Spleen (tissue), 11 donors: ENCODE measurements at regions not wholly inside any gene's neighbourhood (a gene's known extent, or its start where the extent isn't known, plus 50 kb on each side); places are given as distances from the start of the nearest gene placed in this dataset.
"Not testable (repeated sequence)": the region's sequence is repeated elsewhere in the genome, so short reads cannot be mapped to it uniquely, and the experiment has no call there.

ENCODE experiments used
- DNase-seq: peaks from one replicate; pipeline ENCODE4 v3.0.0-alpha.2; 2020
- H3K27ac ChIP-seq, 8 donors: fragments of 200-600 bp; sonication (generic) in 7 of 8; 1 replicate in 4 of 8; 2 replicates in 4 of 8; pipeline versions ENCODE4 v1.5.0 to v1.8.0; 2016 to 2021; ENCODE audit warnings: inconsistent platforms in 4 of 8, mild to moderate bottlenecking in 4 of 8, moderate library complexity in 1 of 8
- H3K27me3 ChIP-seq, 7 donors: fragments of 200-600 bp; sonication (generic) in 6 of 7; replicated peaks in 1 of 7; 1 replicate in 4 of 7; 2 replicates in 3 of 7; pipeline versions ENCODE4 v1.5.0 to v1.8.0; 2016 to 2021; ENCODE audit warnings: inconsistent platforms in 3 of 7, mild to moderate bottlenecking in 1 of 7
- H3K36me3 ChIP-seq, 6 donors: fragments of 200-600 bp; sonication (generic) in 5 of 6; 1 replicate in 4 of 6; 2 replicates in 2 of 6; pipeline versions ENCODE4 v1.5.0 to v1.8.0; 2016 to 2021; ENCODE audit warnings: inconsistent platforms in 2 of 6
- H3K4me1 ChIP-seq, 6 donors: fragments of 200-600 bp; sonication (generic) in 5 of 6; 1 replicate in 3 of 6; 2 replicates in 3 of 6; pipeline versions ENCODE4 v1.5.0 to v1.8.0; 2016 to 2021; ENCODE audit warnings: inconsistent platforms in 3 of 6
- H3K4me3 ChIP-seq, 8 donors: fragments of 200-600 bp; sonication (generic) in 7 of 8; 1 replicate in 4 of 8; 2 replicates in 4 of 8; pipeline versions ENCODE4 v1.5.0 to v1.8.0; 2016 to 2021; ENCODE audit warnings: inconsistent platforms in 4 of 8, mild to moderate bottlenecking in 4 of 8, moderate library complexity in 2 of 8
- H3K9me3 ChIP-seq, 8 donors: fragments of 200-600 bp; sonication (generic) in 7 of 8; 1 replicate in 4 of 8; 2 replicates in 4 of 8; pipeline versions ENCODE4 v1.5.0 to v1.8.0; 2016 to 2021; ENCODE audit warnings: inconsistent platforms in 4 of 8
- POLR2A ChIP-seq, 3 donors: fragments of 450-650 bp; IDR thresholded peaks; one replicate each; pipeline ENCODE4 v1.5.1; 2017; ENCODE audit warnings: antibody characterized with exemption in 3 of 3, mild to moderate bottlenecking in 1 of 3
- POLR2AphosphoS5 ChIP-seq, 3 donors: sonication (generic); formaldehyde crosslinking; IDR thresholded peaks; one replicate each; pipeline ENCODE4 v1.5.1; 2017; ENCODE audit warnings: antibody characterized with exemption in 3 of 3
- WGBS, 5 donors: extraction: QIAGEN DNeasy Blood & Tissue Kit in 3 of 5; methylation state at CpG; one replicate each; pipeline versions ENCODE4 v1.1.5 to v1.1.7; 2013 to 2018; 5-methylcytosine and 5-hydroxymethylcytosine counted together
- intact Hi-C: fragments of 100-400 bp; cut with DNase I; formaldehyde crosslinking; loops from one replicate; pipeline ENCODE4 v1.15.0; 2023; ENCODE audit warnings: low total_unique reads
- TF ChIP-seq, protein P1 (sequence below), 11 experiments: fragments of 200-600 bp in 7 of 11; fragments of 450-650 bp in 4 of 11; sonication (generic) in 4 of 11; IDR thresholded peaks in 8 of 11; conservative IDR thresholded peaks in 3 of 11; 1 replicate in 7 of 11; 2 replicates in 4 of 11; pipeline versions ENCODE4 v1.4.0 to v1.8.0; 2016 to 2021; ENCODE audit warnings: antibody characterized with exemption in 11 of 11, inconsistent platforms in 4 of 11, mild to moderate bottlenecking in 1 of 11
- donor health status: healthy with polysubstance abuse.
- donor health status: DM: no; HTN: no; CAD: no; lungs with moderate emphysema.
- donor health status: DM: no; HTN: no; CAD: no.
- donor health status: Bipolar disorder and iron deficiency.
- donor health status: healthy.
- donor health status: DM: no; HTN: no; CAD: no.
- donor health status: DM: yes; HTN: yes; CAD: no.

DNA sequence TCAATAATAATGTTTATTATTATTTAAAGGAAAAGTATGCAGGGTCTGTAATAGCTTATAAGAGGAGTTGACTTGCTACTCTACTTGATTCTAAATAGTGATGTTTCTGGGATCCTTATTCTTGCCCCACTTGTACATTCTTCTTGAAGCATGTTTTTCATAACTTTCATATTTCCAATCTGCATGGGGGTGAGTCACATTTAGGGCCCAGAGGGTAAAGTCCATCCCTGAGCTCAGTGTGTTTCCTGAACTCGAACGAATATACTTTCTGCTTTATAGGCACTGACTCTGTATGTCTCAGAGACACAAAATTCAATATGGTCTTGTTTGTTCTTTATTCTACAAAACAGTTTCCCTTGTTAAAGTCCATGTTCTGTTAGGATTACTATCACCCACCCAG is 61.0 kb upstream of the SMIM30 start:
- Histone ChIP-seq H3K27ac (no peak overlapping the region), H3K9me3 (no peaks in the 10 kb centered on the region), H3K27me3 (no peaks in the 10 kb centered on the region), H3K36me3 (no peaks in the 10 kb centered on the region), H3K4me1 (no peaks in the 10 kb centered on the region), H3K4me3 (no peak overlapping the region)
- 84 to 94% (median 88%) methylated on average over 2 of the region's 2 CpGs for WGBS, 5 donors
- no peak for TF ChIP-seq POLR2AphosphoS5 (IDR thresholded peaks at IDR 0.05)
- TF ChIP-seq, protein P1, sequence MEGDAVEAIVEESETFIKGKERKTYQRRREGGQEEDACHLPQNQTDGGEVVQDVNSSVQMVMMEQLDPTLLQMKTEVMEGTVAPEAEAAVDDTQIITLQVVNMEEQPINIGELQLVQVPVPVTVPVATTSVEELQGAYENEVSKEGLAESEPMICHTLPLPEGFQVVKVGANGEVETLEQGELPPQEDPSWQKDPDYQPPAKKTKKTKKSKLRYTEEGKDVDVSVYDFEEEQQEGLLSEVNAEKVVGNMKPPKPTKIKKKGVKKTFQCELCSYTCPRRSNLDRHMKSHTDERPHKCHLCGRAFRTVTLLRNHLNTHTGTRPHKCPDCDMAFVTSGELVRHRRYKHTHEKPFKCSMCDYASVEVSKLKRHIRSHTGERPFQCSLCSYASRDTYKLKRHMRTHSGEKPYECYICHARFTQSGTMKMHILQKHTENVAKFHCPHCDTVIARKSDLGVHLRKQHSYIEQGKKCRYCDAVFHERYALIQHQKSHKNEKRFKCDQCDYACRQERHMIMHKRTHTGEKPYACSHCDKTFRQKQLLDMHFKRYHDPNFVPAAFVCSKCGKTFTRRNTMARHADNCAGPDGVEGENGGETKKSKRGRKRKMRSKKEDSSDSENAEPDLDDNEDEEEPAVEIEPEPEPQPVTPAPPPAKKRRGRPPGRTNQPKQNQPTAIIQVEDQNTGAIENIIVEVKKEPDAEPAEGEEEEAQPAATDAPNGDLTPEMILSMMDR (IDR thresholded peaks at IDR 0.05 in 8 of 11, conservative IDR thresholded peaks at IDR 0.05 in 3 of 11) = no peak
- TF ChIP-seq POLR2A (IDR thresholded peaks at IDR 0.05) = no peak
- intact Hi-C loops = no loop called here
- no peak for DNase-seq

DNA sequence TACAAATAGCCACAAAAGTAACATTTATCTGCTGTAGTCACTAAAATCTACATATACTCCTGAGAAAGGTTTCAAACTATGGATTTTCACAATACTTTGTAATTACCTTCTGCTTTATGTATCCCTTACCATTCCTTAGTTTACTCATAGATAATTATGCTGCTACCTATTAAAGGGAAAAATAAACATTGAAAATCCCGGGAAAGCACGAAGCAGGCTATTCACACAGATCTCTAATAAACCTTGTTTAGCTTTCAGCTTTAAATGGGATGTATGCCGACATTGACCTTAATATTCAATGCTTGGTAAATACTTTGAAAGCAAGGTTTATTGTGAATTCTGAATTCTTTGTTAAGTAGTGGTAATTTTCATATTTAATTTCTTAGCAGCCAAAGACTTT is 58.5 kb upstream of the SMIM30 start:
- 86 to 94% (median 91%) methylated on average over 3 of the region's 3 CpGs for WGBS, 5 donors

DNA sequence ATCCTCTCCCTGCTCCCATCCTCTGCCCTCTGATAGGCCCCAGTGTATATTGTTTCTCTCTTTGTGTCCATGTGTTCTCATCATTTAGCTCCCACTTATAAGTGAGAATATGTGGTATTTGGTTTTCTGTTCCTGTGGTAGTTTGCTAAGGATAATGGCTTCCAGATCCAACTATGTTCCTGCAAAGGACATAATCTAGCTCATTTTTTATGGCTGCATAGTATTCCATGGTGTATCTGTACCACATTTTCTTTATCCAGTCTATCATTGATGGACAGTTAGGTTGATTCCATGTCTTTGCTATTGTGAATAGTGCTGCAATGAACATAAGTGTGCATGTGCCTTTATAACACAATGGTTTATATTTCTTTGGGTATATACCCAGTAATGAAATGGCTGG is 57.8 kb upstream of the SMIM30 start:
- H3K4me3 ChIP-seq, H3K27me3 ChIP-seq, H3K9me3 ChIP-seq, DNase-seq, H3K4me1 ChIP-seq, intact Hi-C loops, H3K36me3 ChIP-seq, H3K27ac ChIP-seq: not testable (repeated sequence)

More for the DNA sequence above, 58.5 kb upstream of the SMIM30 start:
- H3K9me3 ChIP-seq = no peaks in the 10 kb centered on the region
- H3K36me3 ChIP-seq = no peaks in the 10 kb centered on the region
- no peaks in the 10 kb centered on the region for H3K4me1 ChIP-seq
- intact Hi-C loops = no loop called here
- TF ChIP-seq POLR2AphosphoS5 (IDR thresholded peaks at IDR 0.05) = no peak
- TF ChIP-seq POLR2A (IDR thresholded peaks at IDR 0.05) = no peak
- TF ChIP-seq, protein P1 (IDR thresholded peaks at IDR 0.05 in 8 of 11, conservative IDR thresholded peaks at IDR 0.05 in 3 of 11) = no peak
- DNase-seq = no peak
- no peaks in the 10 kb centered on the region for H3K27me3 ChIP-seq
- H3K27ac ChIP-seq = no peak overlapping the region
- no peak overlapping the region for H3K4me3 ChIP-seq

DNA sequence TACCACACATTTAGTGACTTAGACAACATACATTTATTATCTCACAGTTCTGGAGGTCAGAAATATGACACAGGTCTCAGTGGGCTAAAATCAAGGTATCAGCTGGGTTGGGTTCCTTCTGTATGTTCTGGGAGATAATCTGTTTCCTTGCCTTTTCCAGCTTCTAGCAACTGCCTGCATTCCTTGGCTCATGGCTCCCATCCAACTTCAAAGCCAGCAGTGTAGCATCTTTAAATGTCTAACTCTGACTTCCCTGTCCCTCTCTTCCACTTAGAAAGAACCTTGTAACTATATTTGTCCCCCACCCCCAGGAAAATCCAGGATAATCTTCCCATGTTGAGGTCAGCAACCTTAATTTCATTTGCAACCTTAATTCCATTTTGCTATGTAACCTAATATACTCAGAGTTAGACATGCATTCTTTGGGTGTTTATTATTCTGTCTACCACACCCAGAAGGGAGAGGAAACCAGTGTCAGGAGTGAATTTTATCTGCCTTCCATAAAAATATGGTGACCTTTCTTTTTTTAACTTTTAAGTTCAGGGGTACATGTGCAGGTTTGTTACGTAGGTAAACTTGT is 57.3 kb upstream of the SMIM30 start:
- no peak for DNase-seq
- Histone ChIP-seq H3K27me3 (no peaks in the 10 kb centered on the region), H3K9me3 (no peaks in the 10 kb centered on the region), H3K4me3 (no peak overlapping the region), H3K4me1 (no peaks in the 10 kb centered on the region), H3K36me3 (no peaks in the 10 kb centered on the region), H3K27ac (no peak overlapping the region)
- TF ChIP-seq, protein P1 (IDR thresholded peaks at IDR 0.05 in 8 of 11, conservative IDR thresholded peaks at IDR 0.05 in 3 of 11) = no peak
- TF ChIP-seq POLR2A (IDR thresholded peaks at IDR 0.05) = no peak
- 77 to 97% (median 81%) methylated on average over 1 of the region's 1 CpG for WGBS, 5 donors
- intact Hi-C loops = no loop called here

DNA sequence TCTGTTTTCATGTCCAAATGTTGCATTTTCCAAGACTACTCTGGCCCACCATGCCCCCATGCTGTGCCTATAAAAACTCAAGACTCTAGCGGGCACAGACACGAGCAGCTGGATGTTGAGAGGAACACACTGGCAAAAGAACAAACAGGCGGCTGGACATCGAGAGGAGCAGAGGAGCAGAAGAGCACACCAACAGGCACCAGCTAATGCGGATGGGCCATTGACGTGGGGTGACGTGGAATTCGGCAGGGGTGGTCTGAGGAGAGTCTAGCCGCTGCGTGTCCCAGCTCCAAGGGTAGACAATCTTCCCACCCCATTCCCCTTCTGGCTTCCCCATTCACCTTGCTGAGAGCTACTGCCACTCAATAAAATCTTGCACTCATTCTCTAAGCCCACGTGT is 54.4 kb upstream of the SMIM30 start:
- no peak for DNase-seq
- TF ChIP-seq POLR2A (IDR thresholded peaks at IDR 0.05) (no peak), POLR2AphosphoS5 (IDR thresholded peaks at IDR 0.05) (no peak)
- TF ChIP-seq, protein P1 (IDR thresholded peaks at IDR 0.05 in 8 of 11, conservative IDR thresholded peaks at IDR 0.05 in 3 of 11) = no peak
- Histone ChIP-seq H3K4me3 (no peak overlapping the region), H3K27me3 (no peaks in the 10 kb centered on the region), H3K4me1 (no peaks in the 10 kb centered on the region), H3K9me3 (no peaks in the 10 kb centered on the region), H3K36me3 (no peaks in the 10 kb centered on the region), H3K27ac (no peak overlapping the region)
- intact Hi-C loops = no loop called here
- 90 to 98% (median 93%) methylated on average over 11 of the region's 11 CpGs for WGBS, 5 donors
